Forelimb muscle (tissue), 1 donor: ENCODE measurements at regions not wholly inside any gene's neighbourhood (a gene's known extent, or its start where the extent isn't known, plus 50 kb on each side); places are given as distances from the start of the nearest gene placed in this dataset.
A peak's percentile ranks its signal among the peaks of the same experiment; 100 is the strongest.

Source experiments
- DNase-seq: peaks from one replicate; pipeline ENCODE4 v3.0.0-alpha.2; 2013; ENCODE audit warnings: low read depth

- no peak for DNase-seq
Measured at GRCh38 chr3:82287562-82287961, 526.1 kb upstream of the GBE1 start.

DNA sequence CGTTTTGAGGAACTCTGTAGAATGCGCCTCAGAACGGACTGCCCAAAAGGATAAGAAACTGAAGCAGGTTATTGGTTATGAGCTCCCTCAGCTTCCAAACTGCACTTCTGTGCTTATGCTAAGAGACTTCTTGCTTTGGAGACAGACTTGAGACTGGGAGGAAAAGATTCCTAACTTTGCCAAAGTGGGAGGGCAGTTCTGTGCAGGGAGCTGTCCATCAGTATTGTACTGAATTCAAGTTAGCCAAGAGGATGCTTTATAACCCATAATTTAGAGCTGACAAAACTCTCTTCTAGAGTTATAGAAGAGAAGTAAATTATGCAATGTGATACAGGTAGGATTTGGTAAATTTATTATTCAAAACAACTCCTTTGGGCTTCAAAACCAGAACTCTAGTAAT, 519.8 kb upstream of the GBE1 start:
- peak; percentile 5 for DNase-seq

DNA sequence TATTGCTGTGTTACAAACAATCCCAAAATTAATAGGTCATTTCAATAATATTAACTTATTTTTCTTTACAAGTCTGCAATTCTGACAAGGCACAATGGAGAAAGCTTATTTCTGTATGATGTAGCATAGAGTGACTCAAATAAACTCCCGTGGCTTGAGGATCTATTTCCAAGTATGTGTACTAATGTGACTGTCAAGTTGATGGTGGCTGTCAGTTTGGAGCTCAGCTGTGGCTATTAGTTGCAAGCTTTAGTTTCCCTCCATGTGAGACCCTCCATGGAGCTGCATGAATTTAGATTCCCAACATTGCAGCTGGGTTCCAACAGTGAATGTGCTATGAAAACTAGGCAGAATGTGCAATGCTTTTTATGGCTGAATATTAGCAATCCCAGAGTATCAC, 515.5 kb upstream of the GBE1 start:
- DNase-seq, result no peak

DNA sequence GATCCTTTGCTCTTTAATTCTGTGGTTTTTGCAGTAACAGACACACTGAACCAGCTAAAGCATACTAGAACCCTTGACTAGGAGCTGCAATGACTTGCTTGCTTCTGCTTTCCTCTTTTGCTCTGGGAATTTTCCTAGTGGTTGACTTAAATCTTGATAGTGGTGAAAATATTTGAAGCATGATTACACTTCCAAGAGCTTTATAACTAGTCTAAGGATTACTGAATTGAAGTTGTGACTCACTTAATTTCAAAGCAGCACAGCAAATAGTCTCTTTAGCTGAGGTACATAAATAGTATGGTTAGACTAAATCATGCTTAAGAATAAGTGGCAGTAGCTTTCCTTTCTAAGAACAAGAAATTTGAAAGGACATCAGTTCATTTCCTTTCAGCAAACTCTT, 513.5 kb upstream of the GBE1 start:
- DNase-seq, result no peak

- DNase-seq, result no peak
Measured at GRCh38 chr3:82265747-82266146, 504.3 kb upstream of the GBE1 start.

- no peak for DNase-seq
Measured at GRCh38 chr3:82262193-82262592, 500.7 kb upstream of the GBE1 start.

DNA sequence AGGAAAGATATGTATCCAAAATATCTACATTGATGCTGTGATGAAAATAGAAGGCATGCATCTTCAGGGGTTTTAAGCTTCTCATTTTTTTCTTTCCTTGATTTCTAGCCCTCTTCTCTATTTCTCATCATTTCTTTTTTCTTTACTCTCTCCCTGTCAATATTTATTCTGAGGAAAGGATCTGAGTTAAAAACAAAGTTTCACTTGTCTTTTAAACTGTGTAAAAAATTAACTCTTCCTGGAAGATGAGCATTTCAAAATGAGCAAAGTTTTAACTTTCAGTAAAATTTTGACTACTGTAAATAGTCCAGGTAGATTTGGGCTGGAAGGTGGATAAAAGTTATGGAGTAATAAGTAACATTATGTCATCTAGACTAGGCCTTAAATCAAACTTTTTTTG, 500.2 kb upstream of the GBE1 start:
- no peak for DNase-seq

DNA sequence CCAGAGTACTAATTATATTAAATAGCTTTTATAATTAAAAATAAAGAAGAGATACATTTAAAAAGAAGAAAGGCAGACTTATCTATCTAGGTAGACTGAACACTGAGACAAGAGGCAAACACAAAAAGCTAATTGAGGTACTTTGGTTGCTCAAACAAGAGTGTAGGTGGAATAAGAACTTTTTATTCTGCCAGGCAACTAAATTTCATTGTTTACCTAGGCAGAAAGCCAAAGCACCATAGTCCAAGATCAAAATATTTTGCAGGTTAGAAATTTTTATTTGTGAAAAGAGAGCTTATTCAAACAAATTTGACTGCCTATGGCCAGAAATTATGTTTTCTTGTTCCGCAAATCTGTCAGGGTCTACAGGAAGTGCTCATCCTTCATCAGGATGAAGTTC, 499.6 kb upstream of the GBE1 start:
- no peak for DNase-seq

GRCh38 chr3:82259994-82260393, 498.5 kb upstream of the GBE1 start:
- no peak for DNase-seq

- no peak for DNase-seq
Measured at GRCh38 chr3:82240322-82240721, 478.9 kb upstream of the GBE1 start.

GRCh38 chr3:82236257-82236656, 474.8 kb upstream of the GBE1 start:
- no peak for DNase-seq

DNA sequence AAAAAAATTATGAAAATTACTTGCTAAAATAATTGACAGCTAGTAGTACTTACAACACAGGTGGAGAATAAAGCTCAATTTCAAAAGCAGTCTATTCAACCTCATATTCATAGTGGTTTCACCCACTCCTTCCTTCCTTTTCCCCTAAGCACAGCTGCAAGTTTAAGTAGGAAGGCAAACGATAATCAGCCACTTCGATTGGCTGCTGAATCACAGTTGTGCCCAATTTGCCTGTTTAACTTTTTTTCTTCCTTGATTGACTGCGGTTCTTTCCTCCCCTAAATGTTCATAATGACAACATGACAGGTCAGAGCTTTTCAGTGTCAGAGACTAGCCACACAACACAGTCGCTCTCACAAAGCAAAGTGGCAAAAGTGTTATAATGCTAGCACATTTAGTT, 468.0 kb upstream of the GBE1 start:
- DNase-seq, result no peak

DNA sequence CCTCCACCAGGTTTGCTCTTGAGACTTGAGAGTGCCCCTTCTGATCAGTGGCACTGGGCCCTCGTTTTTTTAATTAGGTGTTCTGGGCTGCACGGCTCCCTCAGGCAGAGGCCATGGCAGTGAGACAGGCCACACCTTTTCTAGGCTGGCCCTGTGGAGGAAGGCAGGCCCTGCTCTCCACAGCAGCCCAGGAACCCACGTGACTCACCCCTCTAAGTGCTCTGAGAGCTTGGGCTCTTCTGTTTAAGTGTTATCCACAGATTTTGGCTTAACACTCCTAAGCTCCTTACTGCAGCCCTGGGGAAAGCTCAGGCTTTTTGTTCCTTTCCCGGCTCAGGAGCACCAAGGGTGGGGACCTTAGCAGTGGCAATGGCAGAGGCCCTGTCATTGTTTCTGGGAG, 463.2 kb upstream of the GBE1 start:
- DNase-seq, result no peak

GRCh38 chr3:82222401-82222800, 461.0 kb upstream of the GBE1 start:
- DNase-seq, result no peak

DNA sequence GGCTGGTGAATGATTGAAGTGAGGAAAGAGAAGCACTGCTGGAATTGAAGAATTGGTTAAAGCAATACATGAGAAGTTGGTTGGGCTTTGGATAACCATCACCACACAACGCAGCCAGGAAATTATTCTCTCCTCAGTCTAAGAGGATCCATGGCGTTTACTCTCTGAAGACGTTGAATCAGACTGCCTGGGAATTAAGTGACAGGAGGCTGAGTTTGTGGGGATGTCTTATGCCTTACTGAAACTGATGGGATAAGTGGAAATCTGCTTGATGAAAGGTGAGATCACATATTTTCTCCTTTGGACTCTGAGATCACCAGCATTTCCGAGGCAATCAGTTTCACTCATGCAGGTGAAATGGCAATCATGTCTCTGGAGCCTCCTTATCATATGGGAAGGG, 456.1 kb upstream of the GBE1 start:
- DNase-seq, result no peak

DNA sequence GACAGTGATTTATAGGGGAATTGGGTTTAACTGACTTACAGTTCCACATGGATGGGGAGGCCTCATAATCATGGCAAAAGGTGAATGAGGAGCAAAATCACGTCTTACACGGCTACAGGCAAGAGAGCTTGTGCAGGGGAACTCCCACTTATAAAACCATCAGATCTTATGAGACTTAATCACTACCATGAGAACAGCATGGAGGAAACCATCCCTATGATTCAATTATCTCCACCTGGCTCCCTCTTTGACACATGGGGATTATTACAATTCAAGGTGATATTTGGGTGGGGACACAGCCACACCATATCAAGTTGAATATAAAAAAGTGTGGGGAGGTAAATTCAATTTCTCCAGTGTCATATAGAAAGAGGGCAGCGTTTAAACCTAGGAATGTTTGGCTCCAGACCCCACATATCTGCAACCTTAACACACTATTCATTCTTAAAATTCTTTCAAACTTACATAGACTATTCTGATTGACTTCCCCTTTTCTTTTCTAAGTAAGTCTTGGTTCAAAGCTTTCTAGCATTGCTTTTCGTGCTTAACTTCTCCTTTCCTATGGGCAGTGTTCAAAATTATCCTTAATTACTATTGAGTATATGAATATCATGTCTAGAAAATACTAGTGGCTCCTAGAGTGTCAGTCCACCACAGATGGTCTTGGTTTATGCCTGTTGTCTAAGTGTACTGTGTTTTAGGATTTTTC, 446.7 kb upstream of the GBE1 start:
- DNase-seq, result no peak

DNA sequence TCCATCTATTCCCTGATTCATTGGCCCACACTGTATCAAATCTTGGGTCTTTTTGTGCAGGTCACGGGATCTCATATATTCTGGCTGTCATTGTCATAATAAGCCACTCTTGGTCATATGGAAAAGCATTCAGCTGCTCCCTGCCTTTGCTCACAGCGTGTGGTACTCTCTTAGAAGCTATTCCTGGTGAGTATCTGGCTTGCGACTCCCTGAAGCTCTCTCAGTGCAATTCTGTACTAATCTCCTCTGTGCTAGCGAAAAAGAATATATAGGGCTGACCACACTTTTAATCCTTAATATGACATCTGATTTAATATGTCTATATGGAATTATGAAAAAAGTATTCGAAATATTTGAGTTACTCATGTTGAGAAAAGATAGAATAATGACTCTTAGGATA, 440.8 kb upstream of the GBE1 start:
- DNase-seq, result no peak

DNA sequence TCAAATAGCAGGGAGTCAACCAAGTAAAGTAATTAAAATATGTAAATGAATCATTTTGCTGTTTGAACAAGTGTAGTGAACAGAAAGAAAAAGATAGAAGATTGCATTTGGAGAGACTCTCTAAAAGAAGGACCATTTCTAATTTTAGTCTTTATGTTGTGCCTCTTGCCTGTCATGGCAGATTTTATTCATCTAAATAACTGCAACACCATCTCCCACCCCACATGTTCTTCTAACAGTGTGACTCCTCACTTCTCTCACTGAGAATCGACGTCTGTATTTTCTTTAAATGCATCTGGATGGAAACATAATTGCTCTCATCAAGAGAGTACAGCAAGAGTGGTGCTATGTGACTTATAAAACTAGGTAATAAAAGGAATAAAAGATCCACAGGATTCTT, 439.9 kb upstream of the GBE1 start:
- DNase-seq, result no peak

GRCh38 chr3:82198009-82198408, 436.6 kb upstream of the GBE1 start:
- no peak for DNase-seq

DNA sequence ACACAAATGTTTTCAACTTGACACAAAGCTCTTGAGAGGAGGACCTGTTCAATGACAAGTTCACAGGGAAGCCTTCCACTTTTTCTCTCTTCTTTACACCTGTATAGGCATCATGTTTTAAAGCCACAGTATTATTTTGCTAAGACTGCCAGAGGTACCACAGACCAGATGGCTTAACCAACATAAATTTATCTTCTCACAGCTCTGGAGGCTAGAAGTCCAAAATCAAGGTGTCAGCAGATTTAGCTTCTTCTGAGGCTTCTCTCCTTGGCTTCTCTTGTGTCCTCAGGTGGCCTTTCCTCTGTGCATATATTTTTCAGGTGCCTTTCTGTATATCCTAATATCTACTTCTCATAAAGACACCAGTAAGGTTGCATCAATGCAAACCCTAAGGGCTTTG, 435.2 kb upstream of the GBE1 start:
- DNase-seq, result no peak

- DNase-seq, result no peak
Measured at GRCh38 chr3:82194870-82195269, 433.4 kb upstream of the GBE1 start.

GRCh38 chr3:82186017-82186416, 424.6 kb upstream of the GBE1 start:
- no peak for DNase-seq

- no peak for DNase-seq
Measured at GRCh38 chr3:82179291-82179690, 417.8 kb upstream of the GBE1 start.

DNA sequence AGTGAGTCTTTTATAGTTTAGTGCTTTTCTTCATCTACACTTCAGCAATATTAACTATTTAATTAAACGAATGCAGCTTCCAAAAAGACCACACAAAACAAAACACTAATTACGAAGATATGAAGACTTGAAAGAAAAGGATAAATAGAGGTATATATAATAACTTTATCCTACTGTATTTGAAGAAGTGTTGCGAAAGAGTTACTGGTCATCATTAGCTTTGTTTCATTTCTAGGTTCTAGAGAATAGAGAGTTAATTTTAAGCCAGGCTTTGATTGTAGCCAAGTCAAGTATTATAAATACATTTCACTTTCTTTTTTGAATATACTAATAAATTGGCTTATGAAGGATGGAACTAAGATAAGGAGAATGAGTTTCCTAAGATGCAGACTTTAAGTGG, 416.8 kb upstream of the GBE1 start:
- DNase-seq, result no peak
